Smooth muscle cell (in vitro differentiated cells): ENCODE measurements at regions not wholly inside any gene's neighbourhood (a gene's known extent, or its start where the extent isn't known, plus 50 kb on each side); places are given as distances from the start of the nearest gene placed in this dataset.

Experiments
- DNase-seq: peaks from one replicate; lab custom pipeline; 2025; ENCODE audit not compliant: unreplicated experiment; lab: John Stamatoyannopoulos, UW
- H2AFZ ChIP-seq: fragments of 200-600 bp; sonication (generic); 2 replicates; pipeline ENCODE4 v1.6.0; 2016; ENCODE audit warnings: antibody characterized with exemption, low read depth, mild to moderate bottlenecking
- H3F3A ChIP-seq: fragments of 200-600 bp; sonication (generic); 2 replicates; pipeline ENCODE4 v1.6.0; 2017; ENCODE audit warnings: antibody characterized with exemption, low read depth
- H3K27ac ChIP-seq: fragments of 200-600 bp; sonication (generic); 2 replicates; pipeline ENCODE4 v1.5.1; 2016; ENCODE audit warnings: low read depth, mild to moderate bottlenecking
- H3K27me3 ChIP-seq: fragments of 200-600 bp; sonication (generic); 2 replicates; pipeline ENCODE4 v1.6.1; 2016; ENCODE audit warnings: low read depth, mild to moderate bottlenecking
- H3K36me3 ChIP-seq: fragments of 200-600 bp; sonication (generic); 2 replicates; pipeline ENCODE4 v1.5.1; 2016; ENCODE audit warnings: low read depth
- H3K4me1 ChIP-seq: fragments of 200-600 bp; sonication (generic); 2 replicates; pipeline ENCODE4 v1.5.1; 2016; ENCODE audit warnings: low read depth
- H3K4me2 ChIP-seq: fragments of 200-600 bp; sonication (generic); 2 replicates; pipeline ENCODE4 v1.6.0; 2016; ENCODE audit warnings: mild to moderate bottlenecking
- H3K4me3 ChIP-seq: fragments of 200-600 bp; sonication (generic); 2 replicates; pipeline ENCODE4 v1.5.1; 2016; ENCODE audit warnings: mild to moderate bottlenecking
- H3K79me2 ChIP-seq: fragments of 200-600 bp; sonication (generic); 2 replicates; pipeline ENCODE4 v1.6.0; 2016; ENCODE audit warnings: low read depth, mild to moderate bottlenecking
- H3K9ac ChIP-seq: fragments of 200-600 bp; sonication (generic); 2 replicates; pipeline ENCODE4 v1.6.0; 2016; ENCODE audit warnings: low read depth
- H3K9me3 ChIP-seq: fragments of 200-600 bp; sonication (generic); replicated peaks from 2 replicates; pipeline ENCODE4 v1.5.1; 2016; ENCODE audit warnings: low read depth
- H4K20me1 ChIP-seq: fragments of 200-600 bp; sonication (generic); 2 replicates; pipeline ENCODE4 v1.6.0; 2016; ENCODE audit warnings: low read depth
- WGBS: methylation state at CpG from one replicate; pipeline ENCODE4 v1.1.7; 2016; ENCODE audit warnings: low lambda C conversion rate; 5-methylcytosine and 5-hydroxymethylcytosine counted together
- TF ChIP-seq, protein P1 (sequence below): fragments of 200-600 bp; sonication (generic); IDR thresholded peaks from 2 replicates; pipeline ENCODE4 v1.5.1; 2017; ENCODE audit warnings: borderline replicate concordance, mild to moderate bottlenecking, antibody characterized with exemption; ENCODE audit not compliant: insufficient read depth, poor library complexity, severe bottlenecking

GRCh38 chr5:2369178-2369577, 382.3 kb downstream of the IRX2 start:
- no peak overlapping the region for H3K4me3 ChIP-seq
- no peaks in the 10 kb centered on the region for H3K4me1 ChIP-seq
- no peak overlapping the region for H3K9ac ChIP-seq
- no peaks in the 10 kb centered on the region for H3K79me2 ChIP-seq
- no peak for DNase-seq
- H3F3A ChIP-seq = no peaks in the 10 kb centered on the region
- H2AFZ ChIP-seq = no peak overlapping the region
- no peaks in the 10 kb centered on the region for H4K20me1 ChIP-seq
- H3K9me3 ChIP-seq = peaks cover 8% of the 10 kb centered on the region
- H3K27ac ChIP-seq = no peak overlapping the region
- H3K4me2 ChIP-seq = no peak overlapping the region
- TF ChIP-seq, protein P1, sequence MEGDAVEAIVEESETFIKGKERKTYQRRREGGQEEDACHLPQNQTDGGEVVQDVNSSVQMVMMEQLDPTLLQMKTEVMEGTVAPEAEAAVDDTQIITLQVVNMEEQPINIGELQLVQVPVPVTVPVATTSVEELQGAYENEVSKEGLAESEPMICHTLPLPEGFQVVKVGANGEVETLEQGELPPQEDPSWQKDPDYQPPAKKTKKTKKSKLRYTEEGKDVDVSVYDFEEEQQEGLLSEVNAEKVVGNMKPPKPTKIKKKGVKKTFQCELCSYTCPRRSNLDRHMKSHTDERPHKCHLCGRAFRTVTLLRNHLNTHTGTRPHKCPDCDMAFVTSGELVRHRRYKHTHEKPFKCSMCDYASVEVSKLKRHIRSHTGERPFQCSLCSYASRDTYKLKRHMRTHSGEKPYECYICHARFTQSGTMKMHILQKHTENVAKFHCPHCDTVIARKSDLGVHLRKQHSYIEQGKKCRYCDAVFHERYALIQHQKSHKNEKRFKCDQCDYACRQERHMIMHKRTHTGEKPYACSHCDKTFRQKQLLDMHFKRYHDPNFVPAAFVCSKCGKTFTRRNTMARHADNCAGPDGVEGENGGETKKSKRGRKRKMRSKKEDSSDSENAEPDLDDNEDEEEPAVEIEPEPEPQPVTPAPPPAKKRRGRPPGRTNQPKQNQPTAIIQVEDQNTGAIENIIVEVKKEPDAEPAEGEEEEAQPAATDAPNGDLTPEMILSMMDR = no peak
- no peaks in the 10 kb centered on the region for H3K27me3 ChIP-seq
- no peaks in the 10 kb centered on the region for H3K36me3 ChIP-seq
- 86% methylated on average over 8 of the region's 8 CpGs for WGBS

- H3K9me3 ChIP-seq = peaks cover 8% of the 10 kb centered on the region
- no peaks in the 10 kb centered on the region for H3K27me3 ChIP-seq
- H3K4me2 ChIP-seq = no peak overlapping the region
- 74% methylated on average over 9 of the region's 9 CpGs for WGBS
- H4K20me1 ChIP-seq = no peaks in the 10 kb centered on the region
- TF ChIP-seq, protein P1 = no peak
- H3K27ac ChIP-seq = no peak overlapping the region
- no peaks in the 10 kb centered on the region for H3F3A ChIP-seq
- no peaks in the 10 kb centered on the region for H3K79me2 ChIP-seq
- H3K9ac ChIP-seq = no peak overlapping the region
- H3K4me3 ChIP-seq = no peak overlapping the region
- no peaks in the 10 kb centered on the region for H3K4me1 ChIP-seq
- DNase-seq = no peak
- H2AFZ ChIP-seq = no peak overlapping the region
- no peaks in the 10 kb centered on the region for H3K36me3 ChIP-seq
Observed at GRCh38 chr5:2366816-2367215, 384.7 kb downstream of the IRX2 start.

- TF ChIP-seq, protein P1 = no peak
- H3K27me3 ChIP-seq = no peaks in the 10 kb centered on the region
- H3F3A ChIP-seq = no peaks in the 10 kb centered on the region
Observed at GRCh38 chr5:2357309-2357708, 394.2 kb downstream of the IRX2 start.

DNA sequence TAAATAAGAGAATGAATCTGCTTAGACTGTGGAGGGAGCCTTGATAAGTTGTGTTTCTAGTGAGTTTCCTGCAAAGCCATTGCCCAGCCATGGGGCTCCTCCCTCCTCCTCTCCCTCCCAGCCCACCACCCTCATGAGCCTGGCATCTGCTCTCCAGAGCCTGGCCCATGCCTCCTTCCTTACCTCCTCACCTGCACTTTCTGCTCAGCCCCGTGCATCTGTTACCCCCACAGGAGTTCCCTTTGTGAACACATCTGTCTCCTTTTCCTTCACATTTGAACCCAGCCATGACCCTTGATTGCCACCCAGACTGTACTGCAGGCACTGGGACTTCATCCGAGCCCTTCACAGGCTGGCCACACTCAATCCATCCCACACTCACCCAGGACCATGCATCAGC, 395.6 kb downstream of the IRX2 start:
- 81% methylated on average over 2 of the region's 2 CpGs for WGBS
- Histone ChIP-seq H3K9me3 (no peaks in the 10 kb centered on the region), H3K27ac (no peak overlapping the region), H3K4me1 (no peaks in the 10 kb centered on the region), H3K4me3 (no peak overlapping the region), H3K9ac (no peak overlapping the region), H3F3A (no peaks in the 10 kb centered on the region), H2AFZ (no peak overlapping the region), H4K20me1 (no peaks in the 10 kb centered on the region), H3K36me3 (no peaks in the 10 kb centered on the region), H3K4me2 (no peak overlapping the region), H3K79me2 (no peaks in the 10 kb centered on the region), H3K27me3 (no peaks in the 10 kb centered on the region)
- no peak for DNase-seq
- TF ChIP-seq, protein P1 = no peak

More at GRCh38 chr5:2357309-2357708, 394.2 kb downstream of the IRX2 start:
- Histone ChIP-seq H3K36me3 (no peaks in the 10 kb centered on the region), H3K4me2 (no peak overlapping the region), H3K27ac (no peak overlapping the region), H3K9ac (no peak overlapping the region), H3K79me2 (no peaks in the 10 kb centered on the region), H2AFZ (no peak overlapping the region), H3K4me1 (no peaks in the 10 kb centered on the region), H4K20me1 (no peaks in the 10 kb centered on the region), H3K9me3 (no peaks in the 10 kb centered on the region), H3K4me3 (no peak overlapping the region)
- DNase-seq = no peak
